ENCODE measurements at regions not wholly inside any gene's neighbourhood (a gene's known extent, or its start where the extent isn't known, plus 50 kb on each side); places are given as distances from the start of the nearest gene placed in this dataset.

DNA sequence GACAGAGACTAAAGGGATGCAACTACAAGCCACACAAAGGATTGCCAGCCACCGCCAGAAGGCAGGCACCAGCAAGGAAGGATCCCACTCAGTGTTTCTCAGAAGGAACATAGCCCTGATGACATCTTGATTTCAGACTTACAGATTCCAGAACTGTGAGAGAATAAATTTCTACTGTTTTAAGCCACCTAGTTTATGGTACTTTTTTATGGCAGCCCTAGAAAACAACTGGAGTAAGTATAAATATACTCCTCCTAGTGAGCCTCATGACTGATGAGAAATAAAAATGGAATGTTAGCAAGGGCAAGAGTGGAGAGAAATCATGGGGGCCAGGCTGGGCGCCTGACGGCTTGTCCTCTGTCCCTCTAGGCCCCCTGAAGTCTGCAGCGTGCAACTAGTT is 307.3 kb downstream of the PIK3R1 start:
- TF ChIP-seq CTCF (IDR thresholded peaks at IDR 0.05): no peak
- TF ChIP-seq EZH2 (IDR thresholded peaks at IDR 0.05; ENCODE audit: borderline replicate concordance, insufficient read depth, low read depth, low read length, poor library complexity, severe bottlenecking): no peak
